ENCODE measurements at regions not wholly inside any gene's neighbourhood (a gene's known extent, or its start where the extent isn't known, plus 50 kb on each side); places are given as distances from the start of the nearest gene placed in this dataset.

DNA sequence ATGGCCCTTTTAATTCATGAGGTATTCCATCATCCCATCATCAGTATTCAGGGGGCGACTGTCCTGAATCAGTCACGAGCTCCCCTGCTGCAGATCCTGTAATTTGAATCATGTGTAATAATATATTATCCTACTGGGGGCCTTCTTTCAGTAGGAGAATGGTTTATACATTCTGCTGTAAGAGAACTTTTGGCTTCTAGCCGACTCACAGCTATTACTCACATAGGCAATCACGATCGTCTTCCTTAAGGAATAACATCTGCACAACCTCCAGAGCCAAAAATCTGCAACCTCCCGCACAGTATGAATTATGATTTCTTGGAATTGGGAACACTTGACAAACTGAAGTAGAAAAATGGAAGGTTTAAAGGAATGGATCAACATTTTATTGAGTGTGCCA lies 343.0 kb downstream of the USP25 start:
- no peak for DNase-seq (ENCODE audit: low read depth)

GRCh38 chr21:16073586-16073985 lies 343.8 kb downstream of the USP25 start:
- no peak for DNase-seq (ENCODE audit: low read depth)

DNA sequence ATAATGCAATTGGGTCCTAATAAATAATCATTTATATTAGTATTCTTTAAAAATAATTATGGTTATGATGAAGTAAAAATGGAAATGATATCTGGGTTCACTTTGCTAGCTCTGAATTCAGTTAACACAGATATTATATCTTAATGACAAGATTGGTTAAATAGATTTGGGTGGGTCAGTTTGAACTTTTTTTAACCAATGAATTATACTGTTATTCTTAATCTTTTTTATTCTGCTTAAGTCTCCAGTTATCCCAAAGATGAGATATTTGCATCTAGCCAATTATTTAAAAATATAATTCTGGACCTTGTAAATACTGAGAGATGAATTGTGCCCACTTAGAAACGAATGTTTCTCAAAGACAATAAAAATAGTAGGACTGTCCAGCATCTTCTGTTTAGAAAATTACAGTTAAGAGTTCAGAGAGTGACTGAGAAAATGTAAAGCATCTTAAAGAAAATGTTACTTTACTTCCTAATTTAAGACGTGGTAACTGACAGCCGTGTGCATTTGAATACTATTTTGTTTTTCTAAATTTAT lies 345.2 kb downstream of the USP25 start:
- no peak for DNase-seq (ENCODE audit: low read depth)

DNA sequence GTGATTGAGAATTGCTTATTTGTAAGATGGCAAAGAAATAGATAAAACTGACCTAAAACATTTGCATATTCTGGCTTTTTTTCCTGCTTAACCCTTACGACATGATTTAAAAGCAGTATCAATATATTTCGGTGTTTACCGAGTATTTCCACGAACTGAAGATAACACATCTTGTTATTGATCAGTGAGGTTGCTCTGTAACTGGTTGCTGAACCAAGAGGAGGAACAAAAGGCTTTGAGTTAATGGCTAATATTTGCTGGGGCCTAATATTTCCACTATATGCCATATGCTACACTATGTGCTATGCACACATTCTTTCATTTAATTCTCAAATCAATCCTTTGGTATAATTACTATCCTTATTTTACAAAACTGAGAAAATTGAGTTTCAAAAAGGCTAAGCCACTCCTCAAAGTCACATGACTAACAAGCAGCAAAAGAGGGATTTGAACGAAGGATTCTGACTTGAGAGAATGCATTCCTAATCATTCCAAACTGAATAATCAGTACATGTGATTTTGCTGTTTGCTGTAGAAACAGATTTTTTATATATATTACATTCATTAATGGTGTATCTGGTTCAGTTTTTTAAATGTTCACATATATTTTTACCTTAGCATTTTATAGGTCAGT lies 346.0 kb downstream of the USP25 start:
- DNase-seq (ENCODE audit: low read depth), result no peak

GRCh38 chr21:16076465-16076864 lies 346.7 kb downstream of the USP25 start:
- no peak for DNase-seq (ENCODE audit: low read depth)

DNA sequence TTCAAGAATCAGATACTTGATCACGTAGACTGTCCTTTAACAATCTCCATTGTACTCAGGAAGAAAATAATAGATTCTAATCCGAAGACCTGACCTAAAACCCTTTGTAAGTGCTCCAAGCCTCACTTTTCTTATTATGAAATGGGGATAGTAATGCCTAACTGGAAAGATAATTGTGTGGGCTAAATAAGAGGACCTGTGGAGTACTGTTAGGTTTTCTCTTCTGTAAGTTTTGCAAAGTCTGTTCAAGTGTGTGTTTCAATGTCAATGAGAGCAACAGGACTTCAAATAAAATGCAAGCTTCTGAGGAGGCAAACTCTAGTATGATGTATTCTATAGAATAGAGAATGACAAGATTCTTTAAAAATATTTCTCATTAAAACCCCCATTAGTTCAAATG lies 348.6 kb downstream of the USP25 start:
- DNase-seq (ENCODE audit: low read depth), result no peak

- DNase-seq (ENCODE audit: low read depth), result no peak
These were observed 350.0 kb downstream of the USP25 start for GRCh38 chr21:16079830-16080229.

DNA sequence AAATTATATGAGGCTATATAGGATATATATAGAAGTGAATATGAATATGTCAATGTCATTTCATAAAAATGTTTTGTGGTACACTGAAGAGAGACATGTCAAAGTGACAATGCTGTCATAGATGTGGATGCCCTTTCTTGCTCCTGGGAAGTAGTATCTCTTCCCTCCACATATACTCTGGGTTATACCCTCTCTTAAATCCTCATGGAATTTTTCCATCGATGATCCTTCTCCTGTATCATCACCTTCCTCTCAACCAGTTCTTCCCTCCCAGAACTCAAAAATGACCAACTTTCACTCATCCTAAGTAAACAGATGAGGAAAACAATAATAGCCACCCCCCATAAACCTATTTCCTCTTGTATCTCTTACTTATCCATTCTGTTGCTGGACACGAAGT lies 351.5 kb downstream of the USP25 start:
- no peak for DNase-seq (ENCODE audit: low read depth)

- DNase-seq (ENCODE audit: low read depth), result no peak
These were observed 352.4 kb downstream of the USP25 start for GRCh38 chr21:16082038-16082816.

DNA sequence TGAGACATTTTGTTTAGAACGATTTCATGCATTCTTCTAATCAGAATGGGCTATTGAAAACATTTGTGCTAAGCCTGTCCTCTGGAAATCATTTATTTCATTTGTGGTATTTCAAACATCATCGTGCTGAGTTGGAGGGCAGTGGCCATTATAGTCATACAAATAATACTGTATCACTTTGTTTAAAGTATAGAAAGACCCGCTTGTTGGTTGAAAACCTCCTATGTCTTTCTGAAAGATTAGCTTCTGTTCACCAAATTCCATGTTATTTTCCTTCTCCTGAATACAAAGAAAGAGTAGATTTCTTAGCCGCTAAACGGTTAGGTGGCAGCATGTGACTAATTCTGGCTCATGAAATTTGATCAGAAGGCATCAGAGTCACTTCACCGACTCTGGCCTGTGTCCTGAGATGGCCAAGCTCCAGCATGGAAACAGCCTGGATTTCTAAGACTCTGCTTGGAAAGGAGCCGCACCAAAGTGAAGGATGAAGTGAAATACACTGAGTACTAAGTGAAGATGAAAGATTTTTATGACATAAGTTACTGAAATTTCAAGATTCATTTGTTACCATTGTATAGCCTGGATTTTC lies 355.1 kb downstream of the USP25 start:
- no peak for DNase-seq (ENCODE audit: low read depth)

DNA sequence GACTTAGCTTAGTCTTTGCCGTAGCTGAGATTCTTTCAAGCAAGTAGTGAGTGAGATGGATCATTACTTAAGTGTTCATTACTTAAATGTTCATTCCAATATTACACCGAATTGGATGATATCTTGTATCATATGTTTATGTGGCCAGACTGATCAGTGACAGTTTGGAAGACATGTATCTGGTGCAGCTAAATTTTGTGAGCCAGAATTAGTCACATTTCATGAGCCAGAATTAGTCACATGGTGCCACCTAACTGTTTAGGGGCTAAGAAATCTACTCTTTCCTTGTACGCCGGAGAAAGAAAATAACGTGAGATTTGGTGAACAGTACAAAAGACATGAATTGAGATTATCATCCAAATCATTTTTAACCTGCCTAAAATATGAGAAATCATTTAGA lies 355.6 kb downstream of the USP25 start:
- no peak for DNase-seq (ENCODE audit: low read depth)

- DNase-seq (ENCODE audit: low read depth), result no peak
These were observed 356.3 kb downstream of the USP25 start for GRCh38 chr21:16086121-16086520.

DNA sequence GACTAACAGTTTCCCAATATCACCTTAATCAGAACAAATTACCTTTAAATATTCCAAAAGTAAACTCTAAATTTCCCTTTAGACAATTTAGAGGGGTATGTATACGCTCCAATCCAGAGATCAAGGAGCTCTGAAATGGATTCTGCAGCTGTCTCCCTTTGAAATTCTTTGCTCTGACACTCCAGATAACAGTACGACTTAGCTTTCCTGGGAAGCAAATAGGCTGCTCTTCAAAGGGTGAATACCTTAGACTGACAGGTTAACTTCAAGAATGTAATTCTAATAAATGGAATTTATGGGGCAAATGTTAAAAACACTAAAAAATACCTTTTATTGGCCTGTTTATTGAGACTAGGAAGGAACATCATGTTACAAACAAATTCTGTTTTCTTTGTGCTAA lies 357.2 kb downstream of the USP25 start:
- DNase-seq (ENCODE audit: low read depth), result no peak

DNA sequence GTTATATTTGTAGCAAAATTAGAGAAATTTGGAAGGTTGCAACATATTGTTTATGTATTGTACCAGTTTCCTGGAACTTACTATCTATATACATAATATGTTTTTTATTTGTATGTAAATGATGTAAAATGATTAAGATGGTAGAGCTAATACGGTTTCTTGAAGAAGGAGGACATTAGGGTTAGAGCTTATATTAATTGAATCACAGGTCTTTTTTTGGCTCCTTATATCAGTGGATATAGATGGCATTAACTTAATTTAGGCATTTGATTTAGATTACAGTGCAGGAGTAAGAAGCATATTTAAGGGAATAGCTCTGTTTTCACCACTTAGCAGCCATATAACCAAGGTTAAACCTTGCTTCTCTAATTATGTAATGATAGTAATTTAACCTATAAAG lies 357.7 kb downstream of the USP25 start:
- DNase-seq (ENCODE audit: low read depth), result no peak

DNA sequence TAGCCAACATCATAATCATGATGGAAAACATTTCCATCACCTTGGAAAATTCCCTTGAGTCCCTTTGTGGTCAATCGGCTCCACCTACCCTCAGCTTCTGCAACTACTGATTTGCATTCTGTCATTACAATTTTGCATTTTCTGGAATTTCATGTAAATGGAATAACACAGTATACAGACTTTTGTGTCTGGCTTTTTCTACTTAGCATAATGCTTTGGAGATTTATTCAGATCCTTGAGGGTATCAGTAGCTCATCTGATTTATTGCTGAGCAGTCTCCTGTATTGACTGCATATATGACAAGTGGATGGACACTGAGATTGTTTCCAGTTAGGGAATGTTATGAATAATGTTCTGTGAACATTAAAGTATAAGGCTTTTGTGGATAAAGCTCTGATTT lies 358.3 kb downstream of the USP25 start:
- no peak for DNase-seq (ENCODE audit: low read depth)

DNA sequence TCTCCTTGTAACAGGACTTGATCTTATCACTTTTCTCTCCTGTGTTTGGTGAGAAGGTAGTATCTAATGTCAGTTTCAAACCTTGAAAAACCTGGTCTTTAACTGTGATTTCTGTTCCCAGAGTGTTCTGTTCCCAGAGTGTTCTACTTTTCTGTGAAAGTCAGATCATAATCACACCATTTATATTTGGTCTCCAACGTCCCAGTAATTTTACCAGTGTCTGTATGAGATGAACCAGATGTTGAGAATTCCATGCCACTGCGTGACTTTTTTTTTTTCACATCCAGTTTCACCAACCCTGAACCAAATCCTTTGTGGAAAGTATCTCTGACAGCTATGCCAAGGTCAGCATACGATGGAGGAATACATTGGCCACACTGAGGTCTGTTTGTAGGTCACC lies 365.2 kb downstream of the USP25 start:
- DNase-seq (ENCODE audit: low read depth), result no peak

DNA sequence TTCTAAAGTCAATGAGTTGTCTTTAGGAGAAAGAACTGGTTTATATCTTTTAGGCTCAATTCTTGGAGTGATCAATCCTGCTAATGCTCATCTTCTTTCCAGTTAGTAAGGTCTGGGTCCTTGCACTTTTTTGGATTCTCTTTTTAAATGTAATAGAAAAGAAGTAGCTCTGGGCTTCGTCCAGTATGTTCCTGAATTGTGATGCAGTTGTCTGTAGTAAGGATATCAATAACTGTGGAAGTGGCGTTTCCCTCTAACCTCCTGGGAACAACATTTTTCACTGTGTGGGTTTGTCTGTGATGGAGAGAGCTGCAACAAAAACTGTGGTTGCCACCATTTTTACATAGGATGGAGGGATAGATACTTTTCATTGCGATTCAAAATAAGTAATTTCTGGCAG lies 367.2 kb downstream of the USP25 start:
- no peak for DNase-seq (ENCODE audit: low read depth)

GRCh38 chr21:16102113-16102512 lies 372.3 kb downstream of the USP25 start:
- DNase-seq (ENCODE audit: low read depth), result no peak

GRCh38 chr21:16108561-16109075 lies 378.8 kb downstream of the USP25 start:
- DNase-seq (ENCODE audit: low read depth), result no peak

DNA sequence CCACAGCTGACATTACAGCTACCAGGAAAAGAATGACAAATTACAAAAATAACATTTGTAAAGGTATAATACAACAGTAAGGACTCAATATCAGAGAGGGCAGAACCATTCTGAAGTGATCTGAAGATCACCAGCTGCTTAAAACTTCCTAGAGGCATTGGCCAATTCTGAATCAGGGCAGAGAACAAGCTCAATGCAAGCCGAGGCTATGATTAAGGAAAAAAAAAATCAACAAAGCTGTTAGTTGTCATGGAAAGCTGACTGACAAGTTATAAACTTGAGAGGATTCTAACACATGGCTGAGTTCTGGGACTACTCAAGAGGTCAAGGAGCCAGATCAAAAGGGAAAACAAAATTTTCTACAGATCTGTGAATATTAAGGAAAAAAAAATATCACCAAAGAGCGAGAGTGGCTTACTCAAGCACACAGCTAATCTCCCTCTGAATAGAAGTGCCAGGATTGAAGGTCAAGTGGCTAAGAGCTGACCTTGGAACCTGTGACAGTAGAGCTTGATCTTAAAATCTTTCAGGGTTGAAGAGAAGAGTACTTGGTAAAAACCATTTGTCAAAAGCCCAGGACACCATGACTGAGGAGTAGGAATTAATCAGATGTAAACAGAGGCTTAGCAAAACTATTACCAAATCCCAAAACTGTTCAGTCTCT lies 383.4 kb downstream of the USP25 start:
- DNase-seq (ENCODE audit: low read depth), result no peak

- no peak for DNase-seq (ENCODE audit: low read depth)
These were observed 385.7 kb downstream of the USP25 start for GRCh38 chr21:16115461-16115860.

GRCh38 chr21:16116069-16116468 lies 386.3 kb downstream of the USP25 start:
- no peak for DNase-seq (ENCODE audit: low read depth)

DNA sequence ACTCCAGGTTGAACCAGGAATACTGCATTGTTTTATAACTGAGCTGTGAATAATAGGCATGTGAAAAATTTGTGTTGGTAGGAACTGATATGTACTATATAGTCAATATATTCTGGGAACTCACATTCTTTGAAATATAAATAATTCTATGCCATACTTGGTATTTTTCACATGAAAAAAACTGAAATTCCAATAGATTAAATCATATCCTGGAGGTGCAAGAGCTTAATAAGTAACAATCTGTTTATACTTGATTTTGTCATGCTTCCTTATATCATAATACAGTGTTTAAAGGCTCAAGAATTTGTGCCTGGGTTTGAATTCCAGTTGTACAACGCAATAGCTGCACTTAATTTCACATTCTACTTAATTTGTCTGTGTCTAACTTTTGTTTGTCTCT lies 387.0 kb downstream of the USP25 start:
- no peak for DNase-seq (ENCODE audit: low read depth)

All from activated T-helper 9 cell treated with anti-CD3 and anti-CD28 coated beads, Interleukin-2, amount 50 U/mL, for 16 hours (primary cell).